ENCODE measurements at regions not wholly inside any gene's neighbourhood (a gene's known extent, or its start where the extent isn't known, plus 50 kb on each side); places are given as distances from the start of the nearest gene placed in this dataset.
"Not testable (repeated sequence)": the region's sequence is repeated elsewhere in the genome, so short reads cannot be mapped to it uniquely, and the experiment has no call there.

GRCh38 chr11:54944211-54944610 is 237.6 kb downstream of the OR4A5 start:
- H3K4me3 ChIP-seq (ENCODE audit: low read depth in 1 of 3, low read length in 3 of 3): no peak overlapping the region
- H3K9ac ChIP-seq (ENCODE audit: low read depth in 1 of 2, low read length in 2 of 2): no peak overlapping the region
- H3K4me1 ChIP-seq (ENCODE audit: control insufficient read depth in 4 of 4, insufficient read depth in 4 of 4, low read length in 3 of 4): no peaks in the 10 kb centered on the region
- no peak overlapping the region for H3K27ac ChIP-seq (ENCODE audit: low read depth in 1 of 2, low read length in 2 of 2)
- no peaks in the 10 kb centered on the region for H3K27me3 ChIP-seq (ENCODE audit: control insufficient read depth in 4 of 4, insufficient read depth in 4 of 4, low read length in 3 of 4)
- no peak for DNase-seq (ENCODE audit: low spot score)
- no peaks in the 10 kb centered on the region for H3K36me3 ChIP-seq (ENCODE audit: control insufficient read depth in 4 of 4, insufficient read depth in 3 of 4, low read depth in 1 of 4, low read length in 3 of 4)
- peaks cover 4 to 35% (median 18%) of the 10 kb centered on the region in 4 donors for H3K9me3 ChIP-seq (ENCODE audit: control insufficient read depth in 4 of 4, low read length in 3 of 4)
- TF ChIP-seq, protein P1, sequence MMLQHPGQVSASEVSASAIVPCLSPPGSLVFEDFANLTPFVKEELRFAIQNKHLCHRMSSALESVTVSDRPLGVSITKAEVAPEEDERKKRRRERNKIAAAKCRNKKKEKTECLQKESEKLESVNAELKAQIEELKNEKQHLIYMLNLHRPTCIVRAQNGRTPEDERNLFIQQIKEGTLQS (IDR thresholded peaks at IDR 0.05): no peak
- no peak for TF ChIP-seq GABPA (IDR thresholded peaks at IDR 0.05 in 1 of 2, conservative IDR thresholded peaks at IDR 0.05 in 1 of 2)
- TF ChIP-seq ZBTB33 (IDR thresholded peaks at IDR 0.05): no peak
- TF ChIP-seq, protein P2, sequence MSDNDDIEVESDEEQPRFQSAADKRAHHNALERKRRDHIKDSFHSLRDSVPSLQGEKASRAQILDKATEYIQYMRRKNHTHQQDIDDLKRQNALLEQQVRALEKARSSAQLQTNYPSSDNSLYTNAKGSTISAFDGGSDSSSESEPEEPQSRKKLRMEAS (IDR thresholded peaks at IDR 0.05): no peak
- TF ChIP-seq CTCF (IDR thresholded peaks at IDR 0.05; ENCODE audit: low read depth, low read length, missing input control): no peak
- TF ChIP-seq JUND (IDR thresholded peaks at IDR 0.05): no peak
- no peak for TF ChIP-seq NR2F2 (IDR thresholded peaks at IDR 0.05)

GRCh38 chr11:54946424-54946823 is 239.8 kb downstream of the OR4A5 start:
- H3K4me3 ChIP-seq (ENCODE audit: low read depth in 1 of 3, low read length in 3 of 3): no peak overlapping the region
- no peaks in the 10 kb centered on the region for H3K36me3 ChIP-seq (ENCODE audit: control insufficient read depth in 4 of 4, insufficient read depth in 3 of 4, low read depth in 1 of 4, low read length in 3 of 4)
- DNase-seq (ENCODE audit: low spot score): no peak
- H3K27me3 ChIP-seq (ENCODE audit: control insufficient read depth in 4 of 4, insufficient read depth in 4 of 4, low read length in 3 of 4): no peaks in the 10 kb centered on the region
- H3K9me3 ChIP-seq (ENCODE audit: control insufficient read depth in 4 of 4, low read length in 3 of 4): peaks cover 4 to 25% (median 12%) of the 10 kb centered on the region in 4 donors
- H3K4me1 ChIP-seq (ENCODE audit: control insufficient read depth in 4 of 4, insufficient read depth in 4 of 4, low read length in 3 of 4): no peaks in the 10 kb centered on the region
- no peak overlapping the region for H3K27ac ChIP-seq (ENCODE audit: low read depth in 1 of 2, low read length in 2 of 2)
- no peak overlapping the region for H3K9ac ChIP-seq (ENCODE audit: low read depth in 1 of 2, low read length in 2 of 2)
- WGBS: 81% methylated on average over 1 of the region's 1 CpG
- TF ChIP-seq HNF4G (IDR thresholded peaks at IDR 0.05): no peak
- TF ChIP-seq GABPA (IDR thresholded peaks at IDR 0.05 in 1 of 2, conservative IDR thresholded peaks at IDR 0.05 in 1 of 2): no peak
- TF ChIP-seq, protein P2 (IDR thresholded peaks at IDR 0.05): no peak
- TF ChIP-seq SP1 (IDR thresholded peaks at IDR 0.05): no peak
- no peak for TF ChIP-seq JUND (IDR thresholded peaks at IDR 0.05)
- no peak for TF ChIP-seq TAF1 (conservative IDR thresholded peaks at IDR 0.05)
- no peak for TF ChIP-seq RXRA (IDR thresholded peaks at IDR 0.05)
- no peak for TF ChIP-seq HNF4A (conservative IDR thresholded peaks at IDR 0.05)
- TF ChIP-seq FOXA2 (IDR thresholded peaks at IDR 0.05): no peak

DNA sequence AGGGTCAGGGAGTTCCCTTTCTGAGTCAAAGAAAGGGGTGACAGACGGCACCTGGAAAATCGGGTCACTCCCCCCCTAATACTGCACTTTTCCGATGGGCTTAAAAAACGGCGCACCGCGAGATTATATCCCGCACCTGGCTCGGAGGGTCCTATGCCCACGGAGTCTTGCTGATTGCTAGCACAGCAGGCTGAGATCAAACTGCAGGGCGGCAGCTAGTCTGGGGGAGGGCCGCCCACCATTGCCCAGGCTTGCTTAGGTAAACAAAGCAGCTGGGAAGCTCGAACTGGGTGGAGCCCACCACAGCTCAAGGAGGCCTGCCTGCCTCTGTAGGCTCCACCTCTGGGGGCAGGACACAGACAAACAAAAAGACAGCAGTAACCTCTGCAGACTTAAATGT is 240.5 kb downstream of the OR4A5 start:
- not testable (repeated sequence) for H3K27ac ChIP-seq (ENCODE audit: low read depth in 1 of 2, low read length in 2 of 2); H3K36me3 ChIP-seq (ENCODE audit: control insufficient read depth in 4 of 4, insufficient read depth in 3 of 4, low read depth in 1 of 4, low read length in 3 of 4); H3K27me3 ChIP-seq (ENCODE audit: control insufficient read depth in 4 of 4, insufficient read depth in 4 of 4, low read length in 3 of 4); H3K4me1 ChIP-seq (ENCODE audit: control insufficient read depth in 4 of 4, insufficient read depth in 4 of 4, low read length in 3 of 4); DNase-seq (ENCODE audit: low spot score); H3K9ac ChIP-seq (ENCODE audit: low read depth in 1 of 2, low read length in 2 of 2); H3K4me3 ChIP-seq (ENCODE audit: low read depth in 1 of 3, low read length in 3 of 3)
- H3K9me3 ChIP-seq (ENCODE audit: control insufficient read depth in 4 of 4, low read length in 3 of 4): peaks cover 4 to 23% (median 12%) of the 10 kb centered on the region in 4 donors
- WGBS: 68% methylated on average over 12 of the region's 13 CpGs
